Left lobe of liver (tissue), 2 donors: ENCODE measurements at regions not wholly inside any gene's neighbourhood (a gene's known extent, or its start where the extent isn't known, plus 50 kb on each side); places are given as distances from the start of the nearest gene placed in this dataset.

Experiments used
- ATAC-seq: fragments of 200-7000 bp; cut with Tn5 transposase; one replicate; pipeline ENCODE4 v1.9.1; 2020; ENCODE audit warnings: mild to moderate bottlenecking, moderate library complexity
- DNase-seq: peaks from one replicate; pipeline ENCODE4 v3.0.0-alpha.2; 2020; ENCODE audit warnings: low spot score
- donor health status: DM: no; HTN: no; CAD: no; lungs with moderate emphysema.
- donor health status: DM: no; HTN: yes; CAD: no.

- DNase-seq (no peak), ATAC-seq (no peak)
These were observed 362.3 kb downstream of the FAM170A start for GRCh38 chr5:119991625-119992024.

DNA sequence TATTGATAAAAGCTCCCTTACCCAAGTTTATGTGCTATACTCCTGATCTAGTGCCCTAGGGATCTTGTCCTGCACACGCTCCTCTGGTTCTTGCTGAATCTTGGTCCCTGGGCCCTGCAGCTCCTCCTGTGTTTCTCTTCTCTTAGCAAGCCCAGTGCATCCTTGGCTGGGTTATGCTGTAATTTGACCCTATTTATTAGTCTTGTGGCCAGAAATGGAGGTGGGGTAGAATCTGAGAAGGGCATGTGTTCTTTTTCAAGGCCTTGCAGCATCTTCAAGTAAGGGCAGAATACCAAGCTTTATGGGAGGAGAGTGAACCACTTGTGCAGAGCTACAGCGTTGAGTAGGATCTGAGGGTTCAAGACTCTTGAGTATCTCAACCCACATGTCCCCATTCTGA, 366.8 kb downstream of the FAM170A start:
- DNase-seq, result no peak
- no peak for ATAC-seq

DNA sequence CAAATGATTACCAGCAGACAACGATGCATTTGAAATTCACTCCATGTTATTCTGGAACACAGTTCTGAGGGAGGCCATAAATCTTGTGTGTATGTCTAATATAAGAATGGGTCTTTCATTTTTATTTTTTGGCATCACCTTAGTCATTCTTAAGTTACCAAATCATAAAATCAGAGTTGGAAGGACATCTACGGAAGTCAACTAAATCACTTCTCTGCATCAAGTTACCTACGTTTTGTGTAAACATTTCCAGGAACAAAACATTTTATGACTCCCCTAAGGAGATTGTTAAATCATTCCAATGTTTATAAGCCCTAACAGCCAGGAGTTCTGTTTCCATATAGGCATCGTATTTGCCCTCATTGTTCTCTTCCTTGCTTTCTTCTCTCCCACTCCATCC, 378.2 kb downstream of the FAM170A start:
- DNase-seq, result no peak
- no peak for ATAC-seq

DNA sequence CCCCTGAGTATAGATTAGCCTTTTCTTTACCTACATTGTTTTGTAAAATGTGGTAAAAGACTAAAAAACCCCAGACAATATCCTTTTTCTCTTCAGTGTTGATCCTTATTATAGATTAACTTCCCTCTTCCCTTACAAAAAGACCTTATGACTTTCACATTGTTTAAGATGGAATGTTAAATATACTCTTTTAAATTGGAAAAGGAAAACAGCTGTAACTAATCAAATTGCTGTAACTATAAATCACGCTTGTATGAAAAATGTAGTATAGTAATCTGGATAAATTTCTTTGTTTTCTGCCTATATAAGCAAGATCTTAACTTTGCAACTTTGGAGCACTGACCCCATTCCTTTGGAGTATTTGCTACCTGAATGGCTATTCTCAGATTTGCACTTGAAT, 383.1 kb downstream of the FAM170A start:
- DNase-seq (no peak), ATAC-seq (no peak)

GRCh38 chr5:120014535-120014934, 385.2 kb downstream of the FAM170A start:
- DNase-seq (no peak), ATAC-seq (no peak)

DNA sequence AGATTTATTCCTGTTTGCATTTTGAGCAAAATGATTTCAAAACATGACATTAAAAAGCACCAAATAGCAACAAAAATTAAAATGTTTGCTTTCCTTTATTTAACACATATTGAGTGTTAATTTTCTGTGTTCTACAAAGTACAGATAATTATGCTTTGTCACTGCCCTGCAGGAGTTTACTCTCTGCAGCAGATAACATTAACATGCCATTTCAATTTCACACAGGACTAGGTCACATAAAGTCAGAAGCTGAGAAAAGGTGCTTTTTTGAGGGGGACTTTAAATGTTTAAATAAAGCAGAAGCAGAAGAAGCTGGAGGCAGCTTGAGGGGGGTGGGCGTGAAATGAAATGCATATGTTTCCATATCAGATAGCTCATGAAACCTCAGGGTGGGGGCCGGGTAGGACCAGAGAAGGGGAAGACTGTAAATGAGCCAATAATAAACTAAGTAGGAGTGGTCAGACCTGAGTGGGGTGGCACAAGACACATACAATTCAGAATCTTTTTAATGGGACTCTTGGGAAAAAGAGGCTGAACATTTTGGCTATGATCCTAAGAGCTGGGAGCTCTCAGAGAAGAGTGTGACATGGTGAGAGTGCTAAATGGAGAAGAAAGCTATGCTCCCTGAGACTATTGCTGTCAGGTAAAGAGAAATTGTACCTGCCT, 387.5 kb downstream of the FAM170A start:
- ATAC-seq (no peak), DNase-seq (no peak)

GRCh38 chr5:120017513-120017912, 388.2 kb downstream of the FAM170A start:
- DNase-seq (no peak), ATAC-seq (no peak)

DNA sequence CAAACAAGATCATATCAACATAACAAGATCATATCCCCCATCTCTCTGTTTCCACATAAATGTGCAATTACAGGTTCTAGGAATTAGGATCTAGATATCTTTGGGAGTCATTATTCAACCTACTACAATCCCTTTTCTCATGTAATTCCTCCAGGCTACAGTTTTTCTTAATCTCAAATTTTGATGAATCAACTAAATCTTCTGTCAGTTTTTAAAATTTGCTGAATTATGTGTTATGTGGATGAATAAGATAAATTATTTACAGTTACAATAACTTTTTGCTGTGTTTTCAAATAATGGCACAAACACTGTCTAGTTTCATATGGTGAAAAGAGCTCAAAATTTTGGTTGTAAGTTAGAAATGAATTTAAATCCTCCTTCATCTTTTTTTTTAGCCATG, 405.8 kb downstream of the FAM170A start:
- DNase-seq (no peak), ATAC-seq (no peak)

GRCh38 chr5:120035815-120036577, 406.6 kb downstream of the FAM170A start:
- no peak for ATAC-seq
- DNase-seq, result no peak

DNA sequence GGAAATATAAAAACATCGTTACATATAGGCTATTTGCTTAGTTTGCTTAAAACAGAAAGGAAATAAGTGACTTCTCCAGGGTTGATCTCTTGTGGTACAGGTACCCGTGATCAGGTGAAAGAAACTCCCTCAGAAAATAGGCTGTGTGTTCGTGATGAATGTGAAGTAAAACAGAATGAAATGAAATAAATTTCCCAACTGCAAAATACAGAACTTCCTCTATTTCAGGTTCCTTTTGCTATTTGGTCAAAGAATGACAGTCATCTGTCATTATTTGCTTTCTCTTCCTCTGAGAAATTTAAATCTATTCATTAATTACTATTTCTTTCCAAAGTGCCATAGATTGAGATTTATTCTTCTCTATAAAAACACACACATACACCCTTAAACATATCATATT, 408.1 kb downstream of the FAM170A start:
- DNase-seq, result no peak
- no peak for ATAC-seq

GRCh38 chr5:120039111-120039510, 409.8 kb downstream of the FAM170A start:
- ATAC-seq (no peak), DNase-seq (no peak)

DNA sequence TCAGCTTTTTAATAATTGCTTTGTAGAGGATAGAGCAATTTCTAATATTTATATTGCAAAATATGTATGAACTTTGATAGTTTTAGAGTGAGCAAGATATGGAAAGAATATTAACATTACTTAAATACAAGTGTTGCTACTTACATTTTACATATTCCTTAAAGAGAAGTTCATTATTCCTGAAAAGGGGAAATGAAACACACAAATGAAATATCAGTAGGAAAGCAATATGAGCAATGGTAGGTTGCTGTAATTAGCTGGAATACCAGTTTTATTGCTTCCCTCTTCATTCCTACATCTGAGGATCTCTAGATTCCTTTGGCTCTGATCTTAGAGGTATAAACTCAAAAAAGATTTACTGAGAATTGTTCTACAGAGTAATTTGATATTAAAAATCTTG, 414.1 kb downstream of the FAM170A start:
- ATAC-seq (no peak), DNase-seq (no peak)

DNA sequence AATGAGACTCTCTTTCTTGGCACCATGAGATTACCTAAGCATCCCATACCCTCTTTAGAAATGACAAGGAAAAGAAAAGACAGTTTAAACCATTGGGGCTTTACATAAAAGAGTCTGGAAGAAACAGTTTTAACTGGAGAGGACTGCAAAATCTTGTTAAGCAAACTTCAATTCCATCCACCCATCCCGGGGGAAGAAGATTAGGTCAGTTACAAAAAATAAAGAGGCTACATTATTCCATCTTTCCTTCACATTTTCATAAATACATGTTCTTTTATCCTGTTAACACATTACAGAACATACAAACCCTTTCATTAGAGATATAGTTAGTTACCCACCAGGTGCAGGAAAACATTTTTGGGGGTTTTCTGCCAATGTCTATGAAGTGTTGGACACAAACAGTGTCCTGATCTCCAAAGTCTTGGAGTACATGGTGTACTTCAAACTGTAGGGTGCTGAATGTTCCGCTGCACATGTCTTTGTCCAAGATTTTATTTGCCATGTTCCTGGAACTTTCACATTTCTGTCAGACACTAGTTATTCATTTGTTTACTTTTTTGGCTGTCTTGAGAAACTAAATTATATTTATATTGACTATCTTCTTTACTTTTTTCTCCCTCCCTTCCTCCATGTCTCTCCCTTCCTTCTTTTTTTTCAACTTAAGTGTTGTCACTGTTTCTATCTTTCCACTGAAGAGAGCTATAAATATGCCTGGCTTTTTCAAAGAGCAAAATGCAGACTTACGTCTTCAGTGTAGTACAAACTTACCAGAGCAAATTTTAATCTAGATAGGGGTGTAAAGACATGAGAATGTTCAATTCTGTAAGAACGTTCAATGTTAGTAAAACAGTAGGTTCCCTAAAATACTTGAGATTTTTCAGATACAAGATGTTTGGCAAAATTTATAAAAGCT, 410.9 kb upstream of the PRR16 start:
- DNase-seq (no peak), ATAC-seq (peak; percentile 83)

GRCh38 chr5:120053841-120054240, 410.3 kb upstream of the PRR16 start:
- DNase-seq (no peak), ATAC-seq (no peak)

GRCh38 chr5:120055858-120056257, 408.2 kb upstream of the PRR16 start:
- DNase-seq, result no peak
- ATAC-seq, result peak; percentile 86

DNA sequence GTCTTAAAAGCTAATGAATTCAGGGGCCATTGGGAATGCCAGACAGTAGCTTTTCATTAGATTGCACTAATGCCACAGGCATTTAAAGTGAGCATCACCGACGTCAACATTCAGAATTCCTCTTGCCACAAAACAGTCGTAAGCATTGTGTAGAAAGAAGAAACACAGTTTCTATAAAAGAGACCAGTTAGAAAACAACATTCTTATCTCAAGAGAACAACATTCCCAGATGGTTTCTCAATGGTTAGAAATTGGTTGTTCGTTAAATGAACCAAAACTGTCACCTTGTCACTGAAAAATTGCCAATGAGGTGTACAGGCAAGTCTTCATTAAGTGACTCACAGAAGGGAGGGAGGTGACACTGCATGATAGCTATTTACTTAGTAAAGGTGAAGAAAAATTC, 401.6 kb upstream of the PRR16 start:
- DNase-seq (no peak), ATAC-seq (no peak)

GRCh38 chr5:120072068-120072761, 391.9 kb upstream of the PRR16 start:
- DNase-seq, result no peak
- no peak for ATAC-seq

DNA sequence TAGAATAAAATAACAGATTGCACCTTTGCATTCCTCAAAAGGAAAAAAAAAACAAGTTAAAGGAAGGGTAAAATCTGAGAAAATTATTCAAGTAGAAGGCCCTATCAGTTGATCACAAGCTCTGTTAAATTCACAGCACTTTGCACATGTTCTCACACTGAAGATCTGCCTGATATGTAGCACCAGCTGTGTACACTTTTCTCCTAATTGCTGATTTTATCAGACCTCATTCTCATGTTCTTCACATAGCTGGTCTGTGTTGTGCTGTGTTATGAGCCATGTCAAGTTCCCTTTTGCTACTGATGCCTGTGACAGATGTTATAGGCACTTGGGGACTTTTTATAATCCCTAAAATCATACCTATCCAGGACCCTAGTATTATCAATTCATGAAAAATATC, 390.4 kb upstream of the PRR16 start:
- no peak for ATAC-seq
- DNase-seq, result no peak

DNA sequence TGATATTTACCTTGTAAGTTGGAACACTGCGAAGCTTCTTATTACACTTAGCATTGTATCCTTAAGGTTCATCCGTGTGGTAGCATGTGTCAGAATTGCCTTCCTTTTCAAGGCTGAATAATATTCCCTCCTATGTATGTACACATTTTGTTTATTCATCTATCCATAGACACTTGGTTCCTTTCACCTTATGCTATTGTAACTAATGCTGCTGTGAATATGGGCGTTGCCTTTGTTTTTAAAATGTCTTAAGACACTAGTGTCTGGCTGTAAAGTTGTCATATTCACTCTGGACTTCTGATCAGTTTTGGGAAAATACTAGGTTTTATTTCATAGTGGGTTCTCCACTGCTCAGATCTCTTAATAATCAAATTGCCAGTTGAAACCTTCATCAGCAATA, 383.3 kb upstream of the PRR16 start:
- DNase-seq (no peak), ATAC-seq (no peak)

GRCh38 chr5:120082316-120083068, 381.6 kb upstream of the PRR16 start:
- no peak for ATAC-seq

More at GRCh38 chr5:120082316-120083068, 381.6 kb upstream of the PRR16 start:
- no peak for DNase-seq
